Embryonic facial prominence (tissue), 1 donor: ENCODE measurements at regions not wholly inside any gene's neighbourhood (a gene's known extent, or its start where the extent isn't known, plus 50 kb on each side); places are given as distances from the start of the nearest gene placed in this dataset.

Experiments used
- DNase-seq: peaks from one replicate; pipeline ENCODE4 v3.0.0-alpha.2; 2016; ENCODE audit errors: extremely low spot score

GRCh38 chr3:137204409-137204808 lies 246.6 kb downstream of the IL20RB start:
- peak; percentile 6 for DNase-seq

DNA sequence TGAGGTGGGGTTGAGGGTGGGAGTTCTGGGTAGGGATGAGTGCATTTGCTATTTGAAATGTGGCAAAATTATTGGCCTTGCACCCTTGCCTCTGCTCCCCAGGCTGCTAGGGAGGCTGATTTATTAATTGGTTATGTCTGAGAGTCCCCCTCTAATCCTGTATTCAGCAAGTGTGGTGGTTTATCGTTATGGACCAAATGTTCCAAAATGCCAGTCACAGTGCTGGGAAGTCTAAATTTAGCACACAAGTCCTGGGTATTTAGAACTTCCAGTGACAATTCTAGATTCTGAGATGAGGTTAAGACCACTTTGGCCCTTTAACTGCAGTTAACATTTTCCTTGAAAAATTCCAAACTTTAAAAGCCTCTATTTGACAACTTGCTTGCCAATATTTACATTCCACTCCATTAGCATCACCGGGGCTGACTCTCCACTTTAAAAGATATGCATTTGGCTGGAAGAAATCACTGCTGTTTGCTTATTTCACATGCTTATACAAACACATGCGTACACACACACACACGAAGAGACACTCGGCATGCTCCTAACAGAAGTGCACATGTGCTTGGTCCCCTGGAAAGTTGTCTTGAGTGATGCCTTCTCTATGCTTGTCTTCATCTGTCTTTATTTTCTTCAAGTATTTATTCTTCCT lies 247.7 kb downstream of the IL20RB start:
- no peak for DNase-seq

- no peak for DNase-seq
These were observed 249.8 kb downstream of the IL20RB start for GRCh38 chr3:137207616-137208015.

DNA sequence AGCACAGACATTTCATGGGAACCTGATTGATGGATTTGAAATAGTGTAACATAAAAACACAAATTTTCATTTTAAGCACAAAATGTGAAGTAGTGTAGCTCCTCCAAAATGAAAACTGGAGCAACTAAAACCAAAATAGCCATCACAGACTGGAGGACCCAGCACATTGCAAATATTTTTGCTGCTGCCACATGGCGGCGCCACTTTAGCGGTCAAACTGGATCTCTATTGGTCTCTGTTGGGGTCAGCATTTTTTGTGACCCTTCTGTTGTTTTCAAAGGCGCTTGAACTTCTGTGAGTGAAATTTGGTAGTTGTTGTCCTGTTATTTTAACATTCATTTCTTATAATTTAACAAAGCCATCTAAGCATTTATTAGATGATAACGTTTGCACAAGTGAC lies 259.9 kb downstream of the IL20RB start:
- no peak for DNase-seq

DNA sequence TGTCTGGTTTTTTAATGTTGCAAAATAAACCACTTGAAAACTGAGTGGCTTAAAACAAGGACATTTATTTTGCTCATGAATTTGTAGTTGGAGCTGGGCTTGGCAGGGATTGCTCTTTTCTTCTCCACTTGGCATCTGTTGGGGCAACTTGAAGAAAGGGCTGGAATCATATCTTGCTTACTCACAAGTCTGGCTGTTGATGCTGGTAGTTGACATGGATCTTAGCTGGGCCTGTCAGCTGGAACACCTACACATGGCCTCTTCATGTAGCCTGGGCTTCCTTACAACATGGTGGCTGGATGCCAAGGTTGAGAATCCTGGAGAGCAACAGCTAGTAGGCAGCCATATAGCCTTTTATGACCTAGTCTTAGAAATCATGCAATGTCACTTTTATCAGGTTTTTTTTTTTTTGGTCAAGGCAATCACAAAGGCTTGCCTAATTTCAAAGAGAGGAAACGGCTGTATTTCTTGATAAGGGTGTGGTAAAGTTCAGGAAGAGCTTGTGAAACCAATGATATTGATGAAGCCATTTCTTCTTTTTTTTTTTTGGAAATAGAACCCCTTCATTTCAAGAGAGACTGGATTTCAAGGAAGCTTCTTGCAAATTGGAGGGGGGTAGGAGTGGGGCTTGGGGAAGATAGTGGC lies 262.1 kb downstream of the IL20RB start:
- DNase-seq: no peak

DNA sequence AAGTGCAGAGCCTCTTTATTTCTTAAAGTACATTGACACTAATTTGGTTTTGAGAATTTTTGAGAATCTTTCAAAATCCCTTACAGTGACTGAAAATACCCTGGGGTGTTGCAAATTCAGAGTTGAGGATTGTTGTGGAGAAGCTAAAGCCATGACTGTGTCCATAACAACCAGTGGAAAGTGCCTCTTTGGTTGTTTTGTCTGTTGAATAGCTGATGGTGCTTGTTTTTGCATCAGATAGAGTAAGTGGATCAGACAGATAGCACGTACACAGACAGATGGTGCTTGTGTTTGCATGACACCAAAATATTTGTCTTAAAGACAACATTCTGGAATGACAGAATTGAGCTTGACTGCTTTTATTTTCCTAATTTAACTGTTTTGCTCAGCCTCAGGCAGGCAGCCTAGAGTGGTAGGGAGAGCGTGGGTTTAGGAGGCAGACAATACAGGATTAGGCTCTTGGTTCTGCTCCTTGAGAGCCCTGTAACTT lies 265.0 kb downstream of the IL20RB start:
- DNase-seq: no peak

DNA sequence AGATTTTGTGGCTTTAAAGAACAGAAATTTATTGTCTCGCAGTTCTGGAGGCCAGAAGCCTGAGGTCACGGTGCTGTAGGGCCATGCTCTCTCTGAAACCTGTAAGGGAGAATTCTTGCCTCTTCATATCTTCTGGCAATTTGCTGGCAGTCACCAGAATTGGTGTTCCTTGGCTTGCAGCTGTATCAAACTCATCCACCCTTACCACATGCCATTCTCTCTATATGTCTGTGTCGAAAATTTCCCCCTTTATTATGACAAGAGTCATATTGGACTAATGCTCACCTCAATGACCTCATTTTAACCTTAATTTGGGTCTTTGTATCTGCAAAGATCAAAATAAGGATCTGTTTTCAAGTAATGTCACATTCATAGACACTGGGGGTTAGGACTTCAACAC lies 266.7 kb downstream of the IL20RB start:
- DNase-seq: no peak

DNA sequence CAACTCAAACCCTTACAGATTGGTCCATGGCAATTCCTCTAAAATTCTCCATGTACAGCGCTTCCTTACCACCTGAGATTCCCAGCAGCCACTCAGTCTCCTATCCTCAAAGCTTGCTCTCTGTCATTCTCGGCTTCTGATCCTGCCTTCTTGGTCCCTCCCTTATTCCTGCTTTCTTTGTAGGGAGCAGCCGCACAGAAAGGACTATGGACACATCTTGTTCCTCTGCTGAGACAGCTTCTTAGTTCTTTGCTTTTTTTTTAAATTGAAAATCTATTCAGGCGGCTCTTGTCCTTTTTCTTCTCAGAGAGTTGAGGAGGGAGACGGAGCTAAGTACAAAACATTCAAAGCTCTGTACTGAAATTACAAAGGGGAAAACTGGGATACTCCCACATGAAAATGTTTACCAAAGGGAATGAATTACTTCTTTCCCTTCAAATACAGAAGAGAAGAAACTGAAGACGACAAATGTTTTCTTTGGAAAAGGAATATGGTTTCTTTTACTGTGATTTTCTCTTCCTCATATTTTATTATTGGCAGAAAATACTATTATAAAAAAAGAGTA lies 285.1 kb downstream of the IL20RB start:
- no peak for DNase-seq

GRCh38 chr3:137246491-137246890 lies 288.7 kb downstream of the IL20RB start:
- DNase-seq: no peak

DNA sequence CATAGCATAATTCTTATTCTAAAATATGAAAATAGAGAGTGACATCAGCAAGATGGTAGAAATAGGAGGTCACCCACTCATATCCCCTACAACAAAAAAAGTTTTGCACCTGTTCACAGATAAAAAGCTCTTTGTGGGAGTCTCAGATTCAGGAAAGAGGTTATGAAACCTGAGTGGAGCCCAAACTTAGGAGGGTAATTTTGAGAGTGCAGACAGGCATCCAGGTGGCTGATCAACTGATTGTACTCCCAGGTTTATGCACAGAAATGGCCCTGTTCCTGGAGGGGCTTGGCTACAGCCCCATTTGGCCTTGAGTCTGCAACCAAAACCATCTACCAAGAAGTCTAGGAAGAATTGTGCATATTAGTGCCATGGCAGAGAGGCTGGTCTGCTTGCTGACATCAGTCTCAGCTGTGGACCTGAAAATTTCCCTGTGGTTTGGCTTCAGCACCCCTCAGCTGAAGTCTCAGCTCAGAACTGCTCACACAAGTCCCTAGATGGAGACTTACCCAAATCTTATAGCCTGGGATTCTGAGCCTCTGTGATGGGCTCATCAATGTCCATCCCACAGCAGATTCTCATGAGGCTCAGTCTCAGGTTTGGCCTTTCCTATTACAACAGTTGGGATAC lies 291.6 kb downstream of the IL20RB start:
- DNase-seq: no peak

DNA sequence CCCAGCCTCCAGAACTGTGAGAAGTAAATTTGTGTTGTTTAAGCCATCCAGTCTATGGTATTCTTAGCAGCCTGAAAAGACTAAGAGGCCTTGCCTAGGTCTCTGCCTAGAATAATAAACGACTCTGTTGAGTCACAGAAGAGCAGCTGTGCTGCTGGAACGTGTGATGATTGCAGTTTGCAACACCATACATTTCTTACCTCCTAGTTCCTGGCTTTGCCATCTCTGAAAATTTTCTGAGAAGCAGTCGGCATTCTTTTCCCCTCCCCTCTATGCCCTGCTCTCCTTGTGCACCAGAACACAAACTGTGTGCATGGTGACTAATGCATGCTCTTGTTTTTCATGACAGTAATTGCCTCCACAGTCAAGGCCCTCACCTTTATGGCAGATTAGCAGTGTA lies 301.3 kb downstream of the IL20RB start:
- DNase-seq: no peak

DNA sequence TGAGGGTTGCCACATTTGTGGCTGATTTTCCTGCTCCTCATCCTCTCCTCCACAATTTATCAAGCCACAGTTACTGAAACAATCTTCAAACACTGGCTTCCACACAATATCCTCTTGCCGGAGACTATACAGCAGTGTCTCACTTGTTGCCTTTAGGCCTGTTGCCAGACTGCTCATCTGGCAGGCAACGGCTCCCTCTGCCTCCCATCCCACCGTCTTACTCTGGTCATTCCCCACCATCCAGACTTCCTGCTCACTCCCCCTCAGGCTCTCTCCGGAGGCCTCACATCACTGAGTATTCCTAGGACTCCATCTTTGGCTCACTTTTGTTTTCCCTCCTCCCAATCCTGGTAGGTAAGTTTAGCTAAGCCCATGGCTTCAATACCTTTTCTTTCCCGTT lies 301.9 kb downstream of the IL20RB start:
- DNase-seq: no peak

DNA sequence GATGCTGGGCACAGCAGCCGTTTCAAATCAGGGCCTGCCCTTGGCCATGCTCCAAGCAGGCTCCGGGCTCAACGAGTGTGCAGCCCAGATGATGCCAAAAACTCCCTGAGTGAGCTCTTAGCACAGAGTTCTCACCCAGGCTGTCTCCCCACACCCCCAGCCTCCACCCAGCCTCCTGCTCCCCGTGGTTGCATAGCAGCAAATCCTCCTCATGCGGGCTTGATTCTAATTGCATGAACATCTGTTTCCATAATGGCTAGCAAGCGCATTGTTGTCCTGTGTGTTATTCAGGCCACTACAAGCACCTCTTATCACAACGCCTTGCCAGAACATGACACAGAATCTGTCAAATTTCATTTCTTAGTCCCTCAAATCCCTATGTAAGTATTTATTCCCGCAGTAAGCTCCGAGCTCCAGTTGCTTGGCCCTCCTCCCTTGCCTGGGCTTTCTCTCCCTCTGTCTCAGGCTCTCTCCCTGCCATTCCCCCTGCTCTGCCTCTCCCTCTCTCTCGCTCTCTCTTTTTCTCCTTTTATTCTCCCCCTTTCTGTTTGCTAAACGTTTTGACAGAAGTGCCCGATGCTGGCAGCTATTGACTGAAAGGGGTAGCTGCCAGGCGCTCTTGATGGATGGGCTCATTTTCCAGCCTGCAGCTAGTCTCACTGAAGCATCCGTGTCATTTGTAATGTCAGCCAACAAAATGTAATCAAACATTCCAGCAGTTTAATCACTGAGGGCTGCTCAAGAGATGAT lies 306.5 kb downstream of the IL20RB start:
- peak; percentile 27 for DNase-seq

- DNase-seq: no peak
These were observed 307.1 kb downstream of the IL20RB start for GRCh38 chr3:137264843-137265330.

- no peak for DNase-seq
These were observed 325.1 kb downstream of the IL20RB start for GRCh38 chr3:137282871-137283270.

- DNase-seq: no peak
These were observed 328.1 kb downstream of the IL20RB start for GRCh38 chr3:137285924-137286323.

DNA sequence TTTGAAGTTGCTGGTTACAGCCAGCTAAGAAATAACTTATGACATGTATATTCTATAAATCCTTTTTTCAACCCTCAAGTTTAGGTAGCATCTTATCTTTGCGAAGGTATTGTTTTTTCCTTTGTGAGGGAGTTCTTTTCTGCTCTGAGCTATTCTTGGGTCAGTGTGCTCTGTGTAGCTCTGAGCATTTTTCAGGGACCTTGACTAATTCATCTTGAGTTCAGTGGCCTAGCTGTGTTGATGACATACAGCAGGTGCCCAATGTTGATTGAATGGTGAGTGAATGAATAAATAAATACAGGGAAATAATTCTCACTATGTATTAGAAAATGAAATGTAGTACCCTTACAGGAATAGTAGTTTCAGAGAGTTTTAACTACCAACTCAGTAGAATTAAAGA lies 335.3 kb downstream of the IL20RB start:
- DNase-seq: no peak

DNA sequence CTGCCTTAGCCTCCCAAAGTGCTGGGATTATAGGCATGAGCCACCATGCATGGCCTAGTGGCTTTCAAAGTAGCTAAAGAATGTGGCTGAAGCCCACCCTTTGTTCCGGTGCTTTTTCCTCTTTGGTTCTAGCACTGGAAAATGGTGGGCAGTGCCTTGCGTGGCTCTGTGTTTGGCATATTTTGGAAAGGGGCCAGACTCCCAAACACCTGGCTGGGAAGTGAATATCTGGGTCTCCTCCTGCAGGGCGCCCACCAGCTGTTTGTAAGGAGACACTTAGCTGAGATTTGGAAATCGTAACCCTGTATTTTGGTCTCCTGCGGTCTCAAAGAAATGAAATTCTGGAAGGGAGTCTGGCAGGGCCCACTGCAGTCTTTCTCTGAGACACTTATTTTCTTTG lies 336.4 kb downstream of the IL20RB start:
- DNase-seq: no peak

DNA sequence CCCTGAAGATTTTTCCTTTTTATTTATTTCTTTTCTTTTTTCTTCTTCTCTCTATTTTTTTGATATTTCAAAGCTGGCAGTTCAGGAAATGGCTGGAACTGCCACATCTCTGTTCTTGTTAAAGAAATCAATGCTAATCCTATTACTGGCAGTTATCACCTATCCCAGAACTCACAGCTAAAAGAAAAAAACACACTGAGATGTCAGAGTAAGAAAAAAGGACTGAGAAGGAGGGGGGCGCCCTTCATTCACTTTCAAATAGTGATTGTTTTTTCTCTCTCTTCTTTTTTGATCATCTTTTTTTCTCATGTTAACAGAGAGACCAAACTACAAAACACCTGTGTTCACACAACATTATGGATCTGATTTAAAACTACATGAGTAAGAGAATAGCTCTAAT lies 337.1 kb downstream of the IL20RB start:
- no peak for DNase-seq

- DNase-seq: no peak
These were observed 337.6 kb downstream of the IL20RB start for GRCh38 chr3:137295336-137295735.

DNA sequence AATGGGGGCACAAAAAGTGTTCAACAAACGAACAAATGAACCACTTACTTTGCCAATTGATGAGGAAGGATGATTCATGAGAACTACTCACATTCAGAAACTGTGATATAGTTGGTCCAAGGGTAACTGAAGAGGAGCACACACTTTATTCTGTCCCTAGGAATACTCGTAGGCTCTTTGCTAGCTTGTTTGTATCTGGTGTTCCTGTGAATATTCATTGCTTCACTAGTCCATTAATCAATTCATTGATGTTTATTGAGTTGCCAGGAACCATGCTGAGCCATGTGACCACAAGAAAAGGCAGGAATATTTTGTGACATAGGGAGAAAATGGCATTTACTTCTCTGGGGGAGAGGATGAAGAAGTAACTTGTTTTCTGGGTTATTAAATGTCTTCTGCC lies 338.3 kb downstream of the IL20RB start:
- DNase-seq: no peak

DNA sequence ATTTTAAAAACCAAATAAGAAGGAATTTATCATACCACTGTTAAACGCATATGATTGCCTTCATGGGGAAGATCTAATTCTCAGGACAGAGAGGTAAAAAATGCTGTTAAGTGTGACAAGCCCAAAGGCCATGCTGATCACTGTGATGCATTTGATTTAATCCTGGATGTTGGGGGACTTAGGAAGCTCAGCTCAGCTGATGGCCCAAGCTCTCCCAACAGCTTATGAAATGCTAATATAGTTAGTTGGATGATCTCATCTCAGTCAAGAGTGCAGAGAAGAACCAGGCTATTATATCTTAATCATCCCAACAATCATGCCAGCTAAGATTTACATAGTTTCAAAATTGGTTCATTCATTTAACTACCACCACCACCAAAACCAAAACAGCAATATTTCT lies 340.0 kb downstream of the IL20RB start:
- no peak for DNase-seq
